GM18951 (cell line): ENCODE measurements at regions not wholly inside any gene's neighbourhood (a gene's known extent, or its start where the extent isn't known, plus 50 kb on each side); places are given as distances from the start of the nearest gene placed in this dataset.

ENCODE experiments used
- POLR2A ChIP-seq: IDR thresholded peaks from 4 replicates; pipeline ENCODE4 v1.6.1; 2011; ENCODE audit warnings: mild to moderate bottlenecking; ENCODE audit not compliant: insufficient read length, insufficient read depth; ENCODE audit errors: extremely low read depth
- in situ Hi-C: fragments of 300-500 bp; cut with MboI; formaldehyde crosslinking; loops from one replicate; pipeline ENCODE4 v1.12.0; 2022; ENCODE audit warnings: low sequenced_read_pairs, mixed read lengths, inconsistent platforms; ENCODE audit not compliant: unreplicated experiment

- in situ Hi-C loops: no loop called here
- TF ChIP-seq POLR2A: no peak
Measured at GRCh38 chr2:49286726-49287125, 132.4 kb upstream of the FSHR start.

- in situ Hi-C loops: no loop called here
- no peak for TF ChIP-seq POLR2A
Measured at GRCh38 chr2:49286045-49286444, 131.7 kb upstream of the FSHR start.

- in situ Hi-C loops: no loop called here
Measured at GRCh38 chr2:49278561-49278960, 124.2 kb upstream of the FSHR start.

GRCh38 chr2:49278141-49278540 is 123.8 kb upstream of the FSHR start:
- no peak for TF ChIP-seq POLR2A
- in situ Hi-C loops: no loop called here

More at GRCh38 chr2:49278561-49278960, 124.2 kb upstream of the FSHR start:
- TF ChIP-seq POLR2A: no peak

- no peak for TF ChIP-seq POLR2A
- in situ Hi-C loops: no loop called here
Measured at GRCh38 chr2:49271060-49271606, 116.8 kb upstream of the FSHR start.

- TF ChIP-seq POLR2A: no peak
- in situ Hi-C loops: no loop called here
Measured at GRCh38 chr2:49270091-49270490, 115.8 kb upstream of the FSHR start.

GRCh38 chr2:49265471-49265870 is 111.2 kb upstream of the FSHR start:
- in situ Hi-C loops: no loop called here

GRCh38 chr2:49262801-49263560 is 108.7 kb upstream of the FSHR start:
- TF ChIP-seq POLR2A: no peak
- in situ Hi-C loops: no loop called here

More at GRCh38 chr2:49265471-49265870, 111.2 kb upstream of the FSHR start:
- no peak for TF ChIP-seq POLR2A

- in situ Hi-C loops: no loop called here
- no peak for TF ChIP-seq POLR2A
Measured at GRCh38 chr2:49261781-49262180, 107.5 kb upstream of the FSHR start.

GRCh38 chr2:49260979-49261538 is 106.7 kb upstream of the FSHR start:
- in situ Hi-C loops: no loop called here
- TF ChIP-seq POLR2A: no peak

- TF ChIP-seq POLR2A: no peak
- in situ Hi-C loops: no loop called here
Measured at GRCh38 chr2:49259926-49260325, 105.6 kb upstream of the FSHR start.

- no peak for TF ChIP-seq POLR2A
- in situ Hi-C loops: no loop called here
Measured at GRCh38 chr2:49255409-49255971, 101.2 kb upstream of the FSHR start.

GRCh38 chr2:49254401-49254800 is 100.1 kb upstream of the FSHR start:
- no peak for TF ChIP-seq POLR2A
- in situ Hi-C loops: no loop called here

- in situ Hi-C loops: no loop called here
- no peak for TF ChIP-seq POLR2A
Measured at GRCh38 chr2:49251766-49252165, 97.5 kb upstream of the FSHR start.
